ENCODE measurements at regions not wholly inside any gene's neighbourhood (a gene's known extent, or its start where the extent isn't known, plus 50 kb on each side); places are given as distances from the start of the nearest gene placed in this dataset.

DNA sequence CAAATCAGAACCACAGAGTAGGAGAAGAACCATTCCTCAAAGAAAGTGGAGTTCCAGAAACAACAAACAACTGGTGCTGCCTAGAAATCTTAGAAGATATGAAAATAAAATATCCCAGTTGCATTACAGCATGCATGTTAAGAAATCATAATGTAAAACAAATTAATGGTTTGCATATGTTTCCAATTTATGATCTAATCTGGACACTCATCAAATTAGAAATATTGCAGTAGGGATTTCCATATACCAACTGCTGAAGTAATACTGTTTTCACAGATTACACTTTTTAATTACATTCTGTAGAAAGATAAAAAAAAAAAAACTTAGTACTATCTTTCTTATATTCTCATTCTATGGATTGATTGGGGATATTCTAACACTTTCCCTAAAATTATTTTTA lies 1034.6 kb upstream of the C9orf72 start:
- TF ChIP-seq, protein P1, sequence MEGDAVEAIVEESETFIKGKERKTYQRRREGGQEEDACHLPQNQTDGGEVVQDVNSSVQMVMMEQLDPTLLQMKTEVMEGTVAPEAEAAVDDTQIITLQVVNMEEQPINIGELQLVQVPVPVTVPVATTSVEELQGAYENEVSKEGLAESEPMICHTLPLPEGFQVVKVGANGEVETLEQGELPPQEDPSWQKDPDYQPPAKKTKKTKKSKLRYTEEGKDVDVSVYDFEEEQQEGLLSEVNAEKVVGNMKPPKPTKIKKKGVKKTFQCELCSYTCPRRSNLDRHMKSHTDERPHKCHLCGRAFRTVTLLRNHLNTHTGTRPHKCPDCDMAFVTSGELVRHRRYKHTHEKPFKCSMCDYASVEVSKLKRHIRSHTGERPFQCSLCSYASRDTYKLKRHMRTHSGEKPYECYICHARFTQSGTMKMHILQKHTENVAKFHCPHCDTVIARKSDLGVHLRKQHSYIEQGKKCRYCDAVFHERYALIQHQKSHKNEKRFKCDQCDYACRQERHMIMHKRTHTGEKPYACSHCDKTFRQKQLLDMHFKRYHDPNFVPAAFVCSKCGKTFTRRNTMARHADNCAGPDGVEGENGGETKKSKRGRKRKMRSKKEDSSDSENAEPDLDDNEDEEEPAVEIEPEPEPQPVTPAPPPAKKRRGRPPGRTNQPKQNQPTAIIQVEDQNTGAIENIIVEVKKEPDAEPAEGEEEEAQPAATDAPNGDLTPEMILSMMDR (IDR thresholded peaks at IDR 0.05; ENCODE audit: extremely low read depth in 1 of 2, insufficient read depth in 1 of 2, low read depth in 1 of 2, low read length in 2 of 2) = no peak
- TF ChIP-seq POLR2AphosphoS5 (IDR thresholded peaks at IDR 0.05; ENCODE audit: insufficient read depth, low read depth, low read length) (no peak), MYC (IDR thresholded peaks at IDR 0.05; ENCODE audit: low read depth, low read length) (no peak), JUN (IDR thresholded peaks at IDR 0.05; ENCODE audit: borderline replicate concordance, insufficient read depth, insufficient read length, low read depth) (no peak), POLR2A (IDR thresholded peaks at IDR 0.05; ENCODE audit: low read depth, low read length) (no peak), EZH2 (IDR thresholded peaks at IDR 0.05; ENCODE audit: borderline replicate concordance, low read depth, low read length, severe bottlenecking) (no peak), FOS (IDR thresholded peaks at IDR 0.05; ENCODE audit: borderline replicate concordance, insufficient read depth, low read length) (no peak), GATA2 (IDR thresholded peaks at IDR 0.05; ENCODE audit: insufficient read depth, insufficient read length, low read depth, low read length) (no peak)
- TF ChIP-seq, protein P2, sequence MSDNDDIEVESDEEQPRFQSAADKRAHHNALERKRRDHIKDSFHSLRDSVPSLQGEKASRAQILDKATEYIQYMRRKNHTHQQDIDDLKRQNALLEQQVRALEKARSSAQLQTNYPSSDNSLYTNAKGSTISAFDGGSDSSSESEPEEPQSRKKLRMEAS (IDR thresholded peaks at IDR 0.05; ENCODE audit: insufficient read depth, insufficient read length) = no peak
